Posterior vena cava (tissue), 2 donors: ENCODE measurements at regions not wholly inside any gene's neighbourhood (a gene's known extent, or its start where the extent isn't known, plus 50 kb on each side); places are given as distances from the start of the nearest gene placed in this dataset.
"Not testable (repeated sequence)": the region's sequence is repeated elsewhere in the genome, so short reads cannot be mapped to it uniquely, and the experiment has no call there.

Experiments used
- DNase-seq: peaks from one replicate; pipeline ENCODE4 v3.0.0-alpha.2; 2020; ENCODE audit warnings: low spot score
- intact Hi-C, 2 donors: fragments of 100-400 bp; cut with DNase I; formaldehyde crosslinking; loops; one replicate each; pipeline versions ENCODE4 v1.14.1 to v1.14.2; 2022 to 2023
- donor health status: DM: yes; HTN: yes; CAD: no.
- donor health status: DM: yes; HTN: yes; CAD: no.

DNA sequence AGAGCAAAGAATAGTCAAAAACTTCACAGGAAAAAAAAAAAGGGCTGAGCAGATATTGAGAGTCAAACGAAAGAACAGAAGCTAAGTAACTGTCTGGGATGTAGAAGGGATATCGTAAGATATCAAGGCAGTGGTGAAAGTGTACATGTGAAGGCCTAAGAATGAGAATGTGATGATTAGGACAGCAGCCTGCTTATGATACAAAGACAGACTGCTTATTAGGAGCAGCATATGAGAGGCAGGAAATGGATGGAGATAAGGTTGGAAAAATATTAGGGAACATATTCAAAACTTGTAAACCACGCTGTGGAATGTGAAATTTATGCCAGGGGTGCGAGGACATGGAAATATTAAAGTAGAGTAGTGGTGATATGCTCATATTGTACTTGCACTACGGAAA, 133.1 kb upstream of the FAM174A start:
- intact Hi-C loops: no loop called here
- DNase-seq: no peak

DNA sequence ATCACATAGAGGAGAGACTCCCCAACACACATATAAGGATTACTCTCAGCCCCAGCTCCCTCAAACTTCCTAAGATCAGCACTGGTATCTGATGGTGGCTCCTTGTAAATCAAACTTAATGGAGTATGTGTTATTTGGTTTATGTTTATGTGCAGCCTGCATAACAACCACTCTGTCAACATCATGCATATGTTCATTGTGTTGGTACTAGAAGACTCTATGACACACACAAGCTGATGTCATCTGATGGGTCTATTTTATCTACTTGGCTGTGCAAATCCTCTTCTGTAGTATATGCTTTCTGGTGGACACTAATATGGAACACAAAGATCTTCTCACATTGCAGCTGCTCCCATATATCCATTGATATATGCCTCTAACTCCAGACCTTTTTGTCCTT, 134.0 kb upstream of the FAM174A start:
- intact Hi-C loops: no loop called here
- DNase-seq: no peak

DNA sequence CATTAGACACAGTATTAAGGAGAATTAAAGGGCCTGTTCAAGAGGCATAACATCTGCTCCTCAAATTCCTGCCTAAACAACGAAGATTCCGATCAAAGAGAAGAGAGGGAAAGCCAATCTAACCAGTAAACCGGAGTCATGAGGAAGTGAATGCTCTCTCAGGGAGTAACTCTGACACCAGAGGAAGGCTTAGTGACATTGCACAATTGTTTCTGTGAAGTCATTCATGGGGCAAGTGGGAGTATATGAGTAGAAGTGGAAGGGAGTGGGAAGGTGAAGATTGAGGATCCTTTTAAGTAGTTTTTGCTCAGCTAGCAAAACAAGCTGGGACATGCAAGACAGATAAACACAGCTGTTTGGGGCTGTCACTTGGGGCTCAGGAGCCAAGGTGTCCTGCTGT, 136.4 kb upstream of the FAM174A start:
- intact Hi-C loops, DNase-seq: not testable (repeated sequence)

DNA sequence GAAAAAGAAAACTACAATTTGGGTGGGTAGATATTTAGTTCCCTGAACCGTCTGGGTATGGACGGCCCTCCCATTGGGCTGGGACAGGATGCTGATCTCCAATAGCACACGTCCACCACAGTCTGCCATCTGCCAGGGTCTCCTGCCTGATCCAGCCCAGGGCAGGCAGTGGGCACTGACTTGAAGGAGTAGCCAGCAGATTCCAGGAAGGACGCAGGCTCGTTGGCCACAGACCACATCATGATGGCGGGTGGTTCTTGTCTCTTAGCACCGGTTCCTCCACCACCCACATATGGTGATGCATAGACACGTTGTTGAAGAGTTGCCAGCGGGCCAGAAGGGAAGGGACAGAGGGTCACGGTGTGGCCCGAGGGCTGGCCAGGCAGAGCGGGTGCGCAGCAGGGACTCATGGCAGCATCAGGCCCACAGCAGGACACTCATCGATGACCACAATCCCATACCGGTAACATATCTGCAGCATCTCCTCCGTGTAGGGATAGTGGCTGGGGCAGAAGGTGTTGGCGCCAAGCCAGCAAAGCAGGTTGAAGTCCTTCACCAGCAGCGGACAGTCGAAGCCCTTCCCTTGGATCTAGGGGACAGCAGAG, 155.8 kb upstream of the FAM174A start:
- DNase-seq, intact Hi-C loops: not testable (repeated sequence)

DNA sequence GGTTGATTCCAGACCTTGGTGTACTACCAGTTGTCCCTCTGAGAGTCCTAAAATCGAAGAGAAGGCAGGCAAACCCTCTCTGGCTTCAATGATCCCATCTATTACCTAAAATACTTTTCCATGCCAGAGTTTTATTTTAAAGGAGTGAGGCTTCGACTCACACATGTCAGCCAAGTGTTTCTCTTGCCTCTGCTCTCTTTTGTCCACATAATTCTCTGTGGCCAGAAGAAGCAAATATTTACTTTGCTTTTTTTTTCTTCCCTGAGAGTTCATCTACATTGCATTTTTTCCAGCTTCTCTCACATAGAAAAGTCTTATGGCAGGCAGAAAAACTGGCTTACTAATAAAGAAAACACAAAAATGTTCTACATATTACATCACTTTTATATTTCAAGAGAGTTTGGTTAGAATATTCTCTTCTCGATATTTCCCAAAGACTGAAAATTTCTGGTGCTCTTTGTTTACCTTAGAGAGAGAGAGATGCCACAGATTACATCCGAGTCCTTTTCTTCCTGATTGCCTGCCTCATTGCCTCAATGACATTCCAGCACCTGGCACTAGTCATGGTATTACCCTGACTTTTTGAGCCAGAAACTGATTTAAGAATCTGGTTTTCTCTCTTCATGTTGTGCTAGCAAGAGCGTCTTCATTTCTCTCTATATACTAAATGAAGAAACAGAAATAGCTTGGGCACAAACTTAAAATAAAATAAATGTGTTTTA, 170.3 kb upstream of the FAM174A start:
- intact Hi-C loops, DNase-seq: not testable (repeated sequence)

DNA sequence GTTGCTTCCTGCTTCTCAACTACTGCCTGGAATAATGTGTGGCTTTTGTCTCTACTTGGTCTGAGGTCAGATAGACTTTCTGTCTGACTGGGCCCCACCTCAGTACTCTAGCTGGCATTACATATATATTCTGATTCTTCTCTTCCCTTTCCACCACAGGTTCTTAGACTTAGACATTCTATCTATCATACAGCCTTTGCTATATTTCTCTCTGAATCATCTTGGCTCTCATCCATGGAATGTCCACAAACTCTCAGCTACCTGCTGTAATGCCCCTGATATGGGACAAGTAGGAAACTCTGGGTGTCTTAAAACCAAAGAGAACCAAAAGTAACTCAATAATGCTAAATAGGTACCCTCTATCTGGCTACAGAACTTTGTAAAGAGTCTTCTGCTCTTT, 170.8 kb upstream of the FAM174A start:
- intact Hi-C loops: not testable (repeated sequence)

DNA sequence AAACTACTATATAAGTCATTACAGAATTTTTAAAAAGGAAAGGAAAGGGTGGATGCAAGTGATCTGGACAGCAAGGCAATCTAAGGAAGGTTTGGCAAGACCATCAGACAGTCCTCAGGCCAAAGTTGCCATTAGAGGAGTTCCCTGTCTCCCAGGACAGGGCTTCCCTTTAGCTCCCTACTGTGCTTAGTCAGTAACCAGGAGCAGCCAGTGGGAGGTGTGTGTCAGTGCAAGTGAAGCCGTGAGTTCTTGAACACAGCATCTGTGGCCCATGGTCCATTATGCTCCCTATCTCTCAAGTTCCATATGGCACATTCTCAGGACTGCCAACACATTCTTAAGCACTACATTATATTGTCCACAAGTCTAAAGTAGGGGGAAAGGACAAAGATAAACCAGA, 175.2 kb upstream of the FAM174A start:
- intact Hi-C loops: not testable (repeated sequence)

More for the DNA sequence above, 170.8 kb upstream of the FAM174A start:
- not testable (repeated sequence) for DNase-seq

DNA sequence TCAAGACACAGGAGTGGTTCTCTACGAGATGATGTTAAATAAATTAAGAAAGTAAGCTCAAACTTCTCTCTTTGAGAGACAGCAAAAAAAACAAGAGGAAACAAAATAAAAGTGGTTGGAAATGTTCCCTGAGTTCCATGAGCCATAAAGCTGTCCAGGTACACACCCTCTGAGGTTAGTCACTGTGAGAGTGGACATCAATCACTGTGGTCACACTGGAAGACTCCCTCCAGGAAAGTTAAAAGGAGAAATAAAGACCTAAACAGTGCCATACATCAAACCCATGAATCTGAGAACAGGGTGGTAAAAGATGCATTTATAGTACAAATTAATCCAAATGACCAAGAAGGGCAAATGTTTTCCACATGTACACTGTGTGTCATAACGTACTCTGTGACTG, 188.9 kb upstream of the FAM174A start:
- intact Hi-C loops, DNase-seq: not testable (repeated sequence)

More for the DNA sequence above, 175.2 kb upstream of the FAM174A start:
- not testable (repeated sequence) for DNase-seq

DNA sequence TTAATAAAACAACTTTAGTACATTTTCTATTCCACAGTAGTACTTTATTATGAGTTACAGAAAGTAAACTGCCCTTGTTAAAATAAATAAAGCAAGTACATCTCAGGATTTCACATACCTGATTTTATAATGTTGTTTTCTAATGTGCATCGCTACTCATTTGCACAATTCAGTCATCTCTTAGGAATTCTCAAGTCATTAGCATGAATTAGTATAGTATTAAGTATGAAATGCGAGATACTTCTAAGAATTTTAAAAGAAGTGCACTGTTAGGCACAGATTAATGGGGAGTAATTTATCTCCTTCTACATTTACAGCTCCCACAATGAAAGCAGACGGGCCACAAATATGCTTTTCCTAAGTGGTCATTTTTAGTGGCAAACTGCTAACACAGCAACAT, 193.7 kb upstream of the FAM174A start:
- DNase-seq, intact Hi-C loops: not testable (repeated sequence)

DNA sequence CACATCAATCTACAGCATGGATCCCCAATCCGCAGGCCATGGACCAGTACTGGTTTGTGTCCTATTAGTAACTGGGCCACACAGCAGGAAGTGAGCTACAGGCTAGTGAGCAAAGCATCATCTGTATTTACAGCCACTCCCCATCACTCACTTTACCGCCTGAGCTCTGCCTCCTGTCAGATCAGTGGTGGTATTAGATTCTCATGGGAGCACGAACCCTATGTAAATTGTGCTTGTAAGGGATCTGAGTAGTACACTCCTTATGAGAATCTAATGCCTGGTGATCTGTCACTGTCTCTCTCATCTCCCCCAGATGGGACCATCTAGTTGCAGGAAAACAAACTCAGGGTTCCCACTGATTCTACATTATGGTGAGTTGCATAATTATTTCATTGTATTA, 212.7 kb upstream of the FAM174A start:
- intact Hi-C loops: no loop called here
- DNase-seq: no peak

DNA sequence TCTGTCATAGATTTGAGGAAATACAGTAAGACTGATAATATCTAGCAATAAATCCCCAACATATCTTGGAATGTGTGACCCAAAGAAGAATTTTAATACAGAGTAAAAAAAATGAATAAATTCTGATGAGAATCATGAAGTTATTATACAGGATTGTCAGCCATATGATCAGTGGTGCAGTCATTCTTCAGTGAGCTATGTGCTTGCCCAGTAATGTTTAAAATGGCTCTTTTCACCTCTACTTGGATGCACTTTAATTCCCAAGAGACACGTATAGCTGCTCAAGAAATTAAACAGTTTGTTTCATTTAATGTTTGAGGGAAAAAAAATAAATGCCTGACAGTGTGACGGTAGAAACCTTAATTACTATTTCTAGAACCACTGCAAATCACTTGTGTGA, 215.3 kb upstream of the FAM174A start:
- DNase-seq: no peak
- intact Hi-C loops: no loop called here

DNA sequence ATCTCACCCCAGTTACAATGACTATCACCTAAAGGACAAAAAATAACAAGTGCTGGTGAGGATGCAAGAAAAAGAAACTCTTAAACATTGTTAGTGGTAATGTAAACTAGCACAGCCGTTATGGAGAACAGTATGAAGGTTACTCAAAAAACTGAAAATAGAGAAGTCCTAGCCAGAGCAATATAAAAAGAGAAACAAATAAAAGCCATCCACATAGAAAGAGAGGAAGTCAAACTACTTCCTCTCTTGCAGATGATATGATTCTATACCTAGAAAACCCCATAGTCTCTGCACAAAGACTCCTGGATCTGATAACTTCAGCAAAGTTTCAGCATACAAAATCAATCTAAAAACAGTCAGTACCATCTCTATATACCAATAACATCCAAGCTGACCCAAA, 221.5 kb upstream of the FAM174A start:
- no peak for DNase-seq
- intact Hi-C loops: no loop called here

DNA sequence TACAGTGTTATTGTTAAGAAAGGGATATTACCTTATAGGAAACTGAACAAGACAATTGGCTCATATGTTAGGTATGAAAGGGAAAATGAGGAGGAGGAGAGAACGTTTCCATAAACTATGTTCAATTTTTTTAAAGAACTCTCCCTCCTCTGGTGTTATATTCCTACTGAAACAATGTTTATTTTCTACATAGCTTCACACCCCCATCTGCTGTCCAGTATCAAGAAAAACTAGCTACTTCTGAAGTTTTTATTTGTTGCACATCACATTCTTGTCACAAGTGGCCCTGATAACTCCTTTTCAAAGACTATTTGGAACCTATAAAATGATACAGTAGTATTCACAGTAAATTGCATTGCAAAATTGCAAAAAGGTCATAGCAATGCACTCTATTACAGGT, 223.4 kb upstream of the FAM174A start:
- DNase-seq: no peak
- intact Hi-C loops: no loop called here

DNA sequence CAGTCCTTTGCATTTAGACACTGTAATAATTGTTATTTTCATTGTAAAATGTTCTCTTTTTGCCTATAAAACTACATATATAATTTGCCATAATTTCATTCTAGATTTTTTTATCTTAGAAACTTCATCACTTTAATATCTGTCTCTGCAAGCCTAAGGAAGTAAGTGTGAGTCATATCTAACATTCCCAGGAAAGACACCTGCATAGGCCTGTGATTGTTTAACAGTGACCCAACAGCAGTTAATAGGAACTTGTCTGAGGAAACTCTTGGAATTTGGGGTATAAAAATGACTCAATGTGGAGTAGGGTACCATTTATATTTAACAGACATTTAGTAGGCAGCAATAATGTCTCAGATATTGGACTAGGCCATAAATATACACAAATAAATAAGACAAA, 229.2 kb upstream of the FAM174A start:
- no peak for DNase-seq
- intact Hi-C loops: no loop called here

DNA sequence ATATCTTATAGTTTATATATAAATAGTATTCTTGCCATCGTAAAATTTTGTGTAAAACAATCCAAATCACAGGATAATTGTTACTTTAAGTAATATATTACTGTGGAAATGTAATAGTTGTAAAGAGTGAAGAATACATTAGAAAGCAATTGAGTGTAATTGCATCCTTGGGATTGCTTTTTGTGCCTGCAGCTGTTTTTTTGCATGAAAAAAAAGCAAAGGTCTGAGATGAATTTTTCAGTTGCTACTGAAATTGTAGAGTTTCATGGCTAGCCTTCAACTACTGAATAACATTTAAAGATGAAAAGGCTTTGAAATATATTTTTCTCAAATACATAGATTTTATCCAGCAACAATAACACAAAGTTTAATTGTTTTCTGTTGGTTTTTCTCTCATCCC, 232.0 kb upstream of the FAM174A start:
- intact Hi-C loops: no loop called here
- DNase-seq: no peak

DNA sequence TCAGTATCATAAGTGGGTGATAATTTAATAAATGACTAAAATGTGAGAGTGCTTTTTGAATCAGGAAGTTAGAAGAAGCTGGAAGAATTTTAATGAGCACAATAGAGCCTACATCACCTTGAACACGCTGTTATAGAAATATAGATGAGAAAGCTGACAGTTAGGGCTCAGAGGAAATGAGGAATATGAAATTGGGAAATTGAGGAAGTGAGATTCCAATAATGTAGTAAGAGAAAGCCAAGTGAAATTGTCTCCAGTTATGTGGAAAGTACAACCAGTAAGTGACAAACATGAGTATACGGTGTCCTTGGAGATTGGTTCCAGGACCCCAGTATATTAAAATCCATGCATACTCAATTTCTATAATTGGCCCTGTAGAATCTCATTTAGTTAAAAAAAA, 235.9 kb upstream of the FAM174A start:
- intact Hi-C loops: no loop called here
- DNase-seq: no peak

DNA sequence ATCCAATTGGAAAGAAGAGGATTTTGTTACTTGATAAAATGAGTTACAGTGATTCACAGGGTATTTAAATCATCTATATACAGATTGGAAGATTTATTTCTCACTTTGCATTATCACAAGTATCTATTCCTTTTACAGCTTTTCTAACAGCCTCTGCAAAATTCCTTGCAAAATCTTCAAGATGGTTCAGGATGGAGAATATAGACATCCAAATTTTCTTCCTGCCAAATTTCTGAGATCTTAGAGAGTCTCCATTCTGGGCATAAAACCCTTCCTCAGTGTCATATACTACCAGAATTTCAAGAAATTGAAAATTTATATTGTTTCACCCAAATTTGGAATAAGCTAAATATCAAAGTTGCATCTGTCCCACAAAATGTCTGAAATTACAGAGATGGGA, 259.1 kb upstream of the FAM174A start:
- DNase-seq: no peak
- intact Hi-C loops: no loop called here

DNA sequence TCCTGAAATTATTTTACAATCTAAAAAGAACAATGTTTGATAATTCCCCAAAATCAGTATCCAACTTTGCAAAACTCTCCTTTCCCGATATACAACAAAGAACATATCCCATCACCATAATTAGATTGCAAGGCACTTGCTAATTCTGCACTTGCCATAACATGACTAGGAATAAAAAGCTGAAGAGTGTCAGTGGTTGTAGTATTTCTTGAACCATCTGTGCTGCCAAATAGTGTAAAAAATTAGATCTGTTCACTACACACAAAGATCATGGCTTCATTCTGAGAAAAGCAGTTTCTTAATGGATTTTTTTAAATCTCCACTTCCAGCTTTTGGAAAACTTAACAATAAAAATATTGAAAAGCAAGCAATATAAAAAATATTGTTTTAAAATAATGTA, 259.5 kb upstream of the FAM174A start:
- intact Hi-C loops: no loop called here
- no peak for DNase-seq

DNA sequence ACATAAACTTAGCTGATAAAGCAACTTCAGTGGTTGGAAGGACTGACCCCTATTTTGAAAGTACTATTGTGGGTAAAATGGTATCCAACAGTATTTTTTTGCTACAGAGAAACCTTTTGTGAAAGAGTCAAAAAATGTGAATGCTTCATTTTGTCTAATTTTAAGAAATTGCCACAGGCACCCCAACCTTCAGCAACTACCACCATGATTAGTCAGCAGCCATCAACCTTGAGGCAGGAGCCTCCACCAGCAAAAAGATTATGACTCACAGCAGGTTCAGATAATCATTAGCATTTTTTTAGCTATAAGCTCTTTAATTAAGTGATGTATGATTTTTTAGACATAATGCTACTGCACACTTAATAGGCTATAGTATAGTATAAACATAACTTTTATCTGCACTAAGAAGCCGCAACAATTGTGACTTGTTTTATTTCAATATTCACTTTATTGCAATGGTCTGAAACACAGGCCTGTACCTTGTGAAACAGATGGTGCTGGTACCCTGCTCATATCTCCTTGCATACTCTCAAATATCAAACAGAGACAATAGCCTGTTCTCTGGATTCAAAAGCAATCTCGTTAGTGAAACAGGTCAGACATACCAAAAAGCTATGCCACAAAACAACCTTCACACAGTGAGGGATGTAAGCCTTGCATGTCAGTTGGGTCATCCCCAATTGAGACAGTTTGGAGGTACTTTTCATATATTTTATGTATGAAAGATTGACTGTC, 261.2 kb upstream of the FAM174A start:
- no peak for DNase-seq
- intact Hi-C loops: no loop called here

DNA sequence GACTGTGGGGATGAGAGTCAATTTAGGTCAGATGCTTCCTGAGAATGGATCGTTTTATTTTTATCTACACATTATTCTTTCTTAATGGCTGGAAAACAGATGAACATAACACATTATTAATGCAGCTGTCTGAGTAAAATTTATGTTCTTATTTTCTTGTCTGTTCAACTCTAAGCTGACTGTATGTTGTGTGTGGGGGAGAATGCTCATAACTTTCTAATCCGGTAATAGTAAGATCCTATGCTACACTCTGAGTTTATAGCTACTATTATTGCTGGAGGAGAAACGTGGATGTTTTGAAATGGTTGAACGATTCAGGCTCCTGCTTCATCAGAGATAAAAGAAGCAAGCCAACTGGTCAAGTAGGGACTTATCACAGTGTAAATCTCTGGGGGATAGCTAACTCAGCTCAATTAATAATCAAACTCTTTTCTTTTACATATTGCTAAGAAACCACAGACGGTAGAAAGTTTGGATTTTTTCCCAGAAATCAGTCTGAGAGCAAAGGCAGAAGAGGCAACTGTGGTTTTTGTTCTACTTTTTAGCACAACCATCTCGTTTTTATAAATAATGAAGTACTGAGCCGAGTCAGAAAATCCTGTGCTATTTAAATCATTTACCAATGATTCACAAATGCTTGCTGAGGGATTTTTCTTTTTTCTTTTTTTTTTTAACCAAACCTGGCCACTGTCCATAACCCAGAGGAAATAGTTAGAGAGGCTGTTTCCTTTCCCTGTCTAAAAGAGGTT, 265.0 kb upstream of the FAM174A start:
- no peak for DNase-seq
- intact Hi-C loops: no loop called here
